ENCODE measurements at regions not wholly inside any gene's neighbourhood (a gene's known extent, or its start where the extent isn't known, plus 50 kb on each side); places are given as distances from the start of the nearest gene placed in this dataset.

DNA sequence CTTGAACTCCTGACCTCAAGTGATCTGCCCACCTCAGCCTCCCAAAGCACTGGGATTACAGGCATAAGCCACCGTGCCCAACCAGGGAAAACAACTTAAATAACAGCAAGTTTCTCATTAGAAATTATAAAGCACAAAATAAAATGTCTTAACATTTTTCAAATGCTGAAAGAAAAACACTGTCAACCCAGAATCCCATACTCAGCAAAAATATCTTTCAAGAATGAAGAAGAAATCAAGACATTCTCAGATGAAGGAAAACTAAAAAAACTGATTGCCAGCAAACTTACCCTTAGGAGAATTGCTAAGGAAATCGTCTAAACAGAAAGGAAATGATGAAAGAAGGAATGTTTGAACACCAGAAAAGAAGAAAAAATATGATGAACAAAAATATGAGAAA lies 191.1 kb upstream of the NR5A2 start:
- TF ChIP-seq, protein P1, sequence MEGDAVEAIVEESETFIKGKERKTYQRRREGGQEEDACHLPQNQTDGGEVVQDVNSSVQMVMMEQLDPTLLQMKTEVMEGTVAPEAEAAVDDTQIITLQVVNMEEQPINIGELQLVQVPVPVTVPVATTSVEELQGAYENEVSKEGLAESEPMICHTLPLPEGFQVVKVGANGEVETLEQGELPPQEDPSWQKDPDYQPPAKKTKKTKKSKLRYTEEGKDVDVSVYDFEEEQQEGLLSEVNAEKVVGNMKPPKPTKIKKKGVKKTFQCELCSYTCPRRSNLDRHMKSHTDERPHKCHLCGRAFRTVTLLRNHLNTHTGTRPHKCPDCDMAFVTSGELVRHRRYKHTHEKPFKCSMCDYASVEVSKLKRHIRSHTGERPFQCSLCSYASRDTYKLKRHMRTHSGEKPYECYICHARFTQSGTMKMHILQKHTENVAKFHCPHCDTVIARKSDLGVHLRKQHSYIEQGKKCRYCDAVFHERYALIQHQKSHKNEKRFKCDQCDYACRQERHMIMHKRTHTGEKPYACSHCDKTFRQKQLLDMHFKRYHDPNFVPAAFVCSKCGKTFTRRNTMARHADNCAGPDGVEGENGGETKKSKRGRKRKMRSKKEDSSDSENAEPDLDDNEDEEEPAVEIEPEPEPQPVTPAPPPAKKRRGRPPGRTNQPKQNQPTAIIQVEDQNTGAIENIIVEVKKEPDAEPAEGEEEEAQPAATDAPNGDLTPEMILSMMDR (IDR thresholded peaks at IDR 0.05 in 4 of 5, conservative IDR thresholded peaks at IDR 0.05 in 1 of 5), result no peak
- no peak for TF ChIP-seq POLR2A (IDR thresholded peaks at IDR 0.05)

Measured in gastrocnemius medialis (tissue), 4 donors.